Frontal cortex (tissue), 3 donors: ENCODE measurements at regions not wholly inside any gene's neighbourhood (a gene's known extent, or its start where the extent isn't known, plus 50 kb on each side); places are given as distances from the start of the nearest gene placed in this dataset.
"Not testable (repeated sequence)": the region's sequence is repeated elsewhere in the genome, so short reads cannot be mapped to it uniquely, and the experiment has no call there.

Experiments
- DNase-seq, 2 donors: peaks; one replicate each; pipeline ENCODE4 v3.0.0; 2012; ENCODE audit warnings: low spot score in 2 of 2
- FAIRE-seq: peaks from 2 replicates; lab custom pipeline; 2012; peaks lifted over from hg19 to GRCh38; lab: Jason Lieb, UNC
- donor health status: control.
- donor health status: control.
- donor health status: control.

DNA sequence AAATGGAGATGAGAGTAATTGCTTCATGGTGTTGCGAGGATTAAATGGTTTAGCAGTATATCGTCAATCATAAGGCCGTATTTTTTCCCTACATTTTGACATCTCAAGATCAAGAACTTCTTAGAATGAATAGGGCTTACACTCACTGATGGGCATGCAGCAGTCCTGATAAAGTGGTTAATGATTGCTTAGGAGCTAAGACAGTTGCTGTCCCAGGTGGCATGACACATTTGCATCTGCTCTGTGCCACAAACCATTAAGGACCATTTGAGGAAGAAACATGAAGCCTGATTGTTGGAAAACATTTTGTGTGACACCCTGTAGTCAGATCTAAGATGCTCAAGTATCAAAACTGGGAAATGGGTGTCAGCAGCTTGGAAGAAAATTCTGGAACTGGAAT is 81.0 kb upstream of the SGIP1 start:
- FAIRE-seq (no peak), DNase-seq (no peak)

- DNase-seq (no peak), FAIRE-seq (no peak)
Measured at GRCh38 chr1:66455446-66455845, 78.5 kb upstream of the SGIP1 start.

GRCh38 chr1:66460776-66461175 is 73.2 kb upstream of the SGIP1 start:
- no peak for DNase-seq
- FAIRE-seq: no peak

GRCh38 chr1:66462313-66462712 is 71.6 kb upstream of the SGIP1 start:
- FAIRE-seq (no peak), DNase-seq (no peak)

- no peak for DNase-seq
- FAIRE-seq: no peak
Measured at GRCh38 chr1:66464351-66464750, 69.6 kb upstream of the SGIP1 start.

DNA sequence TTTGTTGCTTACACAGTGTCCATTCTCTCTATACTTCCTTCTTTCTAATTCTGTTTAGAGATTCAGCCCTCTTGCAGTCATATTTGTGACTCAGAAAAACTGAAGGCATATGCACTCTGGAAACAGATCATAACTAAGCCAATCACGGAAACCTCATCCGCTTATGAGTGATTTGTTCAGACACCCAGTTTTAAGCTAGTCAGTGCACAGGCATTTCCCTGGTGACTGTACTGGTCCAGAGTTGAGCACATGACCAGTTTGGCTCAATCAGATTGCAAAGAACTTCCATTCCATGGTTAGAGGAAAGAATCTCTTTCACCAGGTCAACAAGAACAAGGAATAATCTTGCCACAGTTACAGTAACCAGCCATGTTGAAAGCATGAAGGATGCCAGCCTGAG is 69.2 kb upstream of the SGIP1 start:
- FAIRE-seq (no peak), DNase-seq (no peak)

DNA sequence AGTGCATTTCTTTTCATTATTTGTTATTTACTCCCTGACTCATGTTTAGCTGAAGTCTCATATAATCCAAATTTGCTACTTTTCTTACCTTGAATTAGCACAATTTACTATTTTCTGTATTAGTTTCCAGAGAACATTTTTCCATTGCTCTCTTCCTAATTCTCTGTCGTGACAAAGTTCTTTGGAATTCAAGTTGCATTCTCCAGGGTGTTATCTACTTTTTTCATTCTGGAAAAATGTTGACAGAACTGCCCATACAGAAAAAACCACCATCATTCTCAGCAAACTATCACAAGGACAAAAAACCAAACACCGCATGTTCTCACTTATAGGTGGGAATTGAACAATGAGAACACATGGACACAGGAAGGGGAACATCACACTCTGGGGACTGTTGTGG is 67.3 kb upstream of the SGIP1 start:
- not testable (repeated sequence) for FAIRE-seq, DNase-seq

DNA sequence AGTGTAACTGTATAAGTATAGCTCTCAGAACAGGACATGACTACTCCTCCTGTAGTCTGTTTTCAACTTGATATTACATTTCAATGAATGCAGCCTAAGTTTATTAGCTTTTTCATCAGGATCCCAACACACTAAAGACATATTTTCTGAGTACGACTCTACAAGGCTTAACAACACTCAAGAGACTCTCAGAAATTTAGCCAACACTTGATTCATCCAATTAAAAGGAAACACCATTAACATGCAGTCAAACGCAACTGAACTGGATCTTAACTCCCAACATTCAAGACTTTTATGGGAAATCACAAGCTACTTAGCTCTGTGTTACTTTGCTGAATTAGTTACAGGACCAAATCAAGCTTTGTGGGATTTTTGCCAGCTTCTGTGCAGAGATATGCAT is 65.2 kb upstream of the SGIP1 start:
- no peak for FAIRE-seq
- DNase-seq: no peak

- FAIRE-seq (no peak), DNase-seq (no peak)
Measured at GRCh38 chr1:66475940-66476339, 58.0 kb upstream of the SGIP1 start.

DNA sequence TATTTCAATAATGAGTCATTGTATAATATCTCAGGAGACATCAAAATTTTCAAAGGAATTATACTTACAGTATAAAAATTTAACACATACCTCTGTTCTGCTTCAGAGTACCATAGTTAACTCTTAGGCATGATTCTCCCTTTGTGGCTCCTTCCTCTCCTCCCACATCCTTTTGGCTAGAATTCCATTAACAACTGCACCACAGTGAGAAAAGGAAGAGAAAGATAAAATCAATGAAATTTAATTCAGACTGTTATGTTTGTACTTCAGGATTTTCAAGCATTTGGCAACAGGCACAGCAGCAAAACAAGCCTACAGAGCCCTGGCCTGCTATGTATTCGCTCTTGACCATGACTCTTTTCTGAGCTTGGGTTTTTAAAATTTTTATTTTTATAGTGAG is 57.2 kb upstream of the SGIP1 start:
- no peak for DNase-seq
- no peak for FAIRE-seq

DNA sequence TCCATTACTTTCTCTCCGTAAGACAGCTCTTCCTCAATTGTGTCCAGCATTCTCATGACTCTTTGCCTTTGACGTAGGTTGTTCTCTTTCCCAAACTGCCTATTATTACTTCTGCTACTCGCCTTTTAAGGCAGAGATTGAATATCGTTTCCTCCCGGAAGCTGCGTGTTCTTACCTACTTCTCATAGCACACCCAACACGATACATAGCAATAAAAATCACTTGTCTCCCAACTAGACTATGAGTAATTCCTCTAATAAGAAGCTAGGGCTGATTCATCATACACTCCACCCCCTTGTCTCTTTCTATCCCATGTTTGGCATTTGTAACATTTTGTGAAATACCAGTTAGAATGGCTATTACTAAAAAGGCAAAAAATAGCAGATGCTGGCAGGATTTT is 55.8 kb upstream of the SGIP1 start:
- no peak for DNase-seq
- no peak for FAIRE-seq

GRCh38 chr1:66480162-66480561 is 53.8 kb upstream of the SGIP1 start:
- FAIRE-seq (no peak), DNase-seq (no peak)

- not testable (repeated sequence) for DNase-seq, FAIRE-seq
Measured at GRCh38 chr1:66481215-66481614, 52.7 kb upstream of the SGIP1 start.
